Activated CD4-positive, alpha-beta T cell treated with anti-CD3 and anti-CD28 coated beads for 36 hours (primary cell): ENCODE measurements at regions not wholly inside any gene's neighbourhood (a gene's known extent, or its start where the extent isn't known, plus 50 kb on each side); places are given as distances from the start of the nearest gene placed in this dataset.
"Not testable (repeated sequence)": the region's sequence is repeated elsewhere in the genome, so short reads cannot be mapped to it uniquely, and the experiment has no call there.

Experiments
- ATAC-seq: fragments of 200-7000 bp; cut with Tn5 transposase; one replicate; pipeline ENCODE4 v1.10.0; 2021; ENCODE audit warnings: mild to moderate bottlenecking, moderate library complexity
- CTCF ChIA-PET: fragments of 350-600 bp; sonication (Branson Sonifier 250); formaldehyde crosslinking; loops from one replicate; lab custom pipeline; 2021; ENCODE audit warnings: antibody characterized with exemption; lab: Charles Lee
- POLR2A ChIA-PET: fragments of 350-600 bp; sonication (Branson Sonifier 250); formaldehyde crosslinking; loops from one replicate; lab custom pipeline; 2021; ENCODE audit warnings: antibody characterized with exemption, inconsistent platforms; lab: Charles Lee
- DNase-seq: peaks from one replicate; pipeline ENCODE4 v3.0.0-alpha.2; 2020
- H3K27ac Mint-ChIP-seq: one replicate; pipeline ENCODE4 v1.8.0; 2021; ENCODE audit warnings: mixed read lengths
- H3K27me3 Mint-ChIP-seq: one replicate; pipeline ENCODE4 v1.8.0; 2021; ENCODE audit warnings: mixed read lengths
- H3K36me3 Mint-ChIP-seq: one replicate; pipeline ENCODE4 v1.8.0; 2021; ENCODE audit warnings: low read depth, mixed read lengths
- H3K4me1 Mint-ChIP-seq: one replicate; pipeline ENCODE4 v1.8.0; 2021; ENCODE audit warnings: mixed read lengths
- H3K4me3 Mint-ChIP-seq: one replicate; pipeline ENCODE4 v1.8.0; 2021; ENCODE audit warnings: mild to moderate bottlenecking, moderate library complexity, mixed read lengths
- H3K9me3 Mint-ChIP-seq: one replicate; pipeline ENCODE4 v1.8.0; 2021; ENCODE audit warnings: low read depth, mixed read lengths
- intact Hi-C, 2 experiments: fragments of 100-400 bp; cut with DNase I in 1 of 2; cut with micrococcal nuclease in 1 of 2; formaldehyde crosslinking; loops; one replicate each; pipeline versions ENCODE4 v1.14.2 to v1.15.1; 2022 to 2024; cut with DNase I, micrococcal nuclease

DNA sequence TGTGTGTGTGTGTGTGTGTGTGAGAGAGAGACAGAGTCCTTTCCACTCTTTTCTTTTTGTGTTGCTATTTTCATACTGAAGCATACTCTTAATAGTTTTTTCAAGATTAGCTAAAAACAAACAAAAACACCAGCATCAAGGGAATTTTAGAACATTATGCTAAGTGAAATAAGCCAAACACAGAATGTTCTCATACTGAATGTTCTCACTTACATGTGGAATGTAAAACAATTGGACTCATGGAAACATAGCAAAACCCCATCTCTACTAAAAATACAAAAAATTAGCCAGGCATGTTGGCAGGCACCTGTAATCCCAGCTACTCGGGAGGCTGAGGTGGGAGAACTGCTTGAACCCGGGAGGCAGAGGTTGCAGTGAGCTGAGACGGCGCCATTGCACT is 193.4 kb downstream of the XPNPEP1 start:
- H3K4me3 Mint-ChIP-seq, CTCF ChIA-PET, POLR2A ChIA-PET, intact Hi-C loops, DNase-seq, H3K9me3 Mint-ChIP-seq, H3K4me1 Mint-ChIP-seq, H3K27ac Mint-ChIP-seq, H3K36me3 Mint-ChIP-seq, H3K27me3 Mint-ChIP-seq, ATAC-seq: not testable (repeated sequence)

DNA sequence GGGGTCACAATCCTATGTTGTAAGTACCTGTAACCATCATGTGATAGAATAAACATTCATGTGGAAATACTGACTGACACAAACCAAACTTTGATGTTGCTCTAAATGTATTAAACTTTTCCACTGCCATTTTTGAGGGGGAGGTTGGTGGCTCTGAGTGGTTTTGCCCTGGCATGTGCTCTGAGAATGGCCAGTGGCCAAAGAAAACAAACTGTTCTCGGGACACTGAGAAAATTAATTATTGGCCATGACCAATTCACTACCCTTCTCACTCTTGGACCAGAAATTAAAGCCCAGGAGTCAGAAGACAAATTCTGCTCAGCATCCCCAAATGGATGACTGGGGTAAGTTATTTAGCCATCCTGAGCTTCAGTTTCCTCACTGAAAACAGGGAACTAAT is 195.9 kb downstream of the XPNPEP1 start:
- H3K27me3 Mint-ChIP-seq, result peaks cover 2% of the 10 kb centered on the region
- H3K9me3 Mint-ChIP-seq, result peaks cover 1% of the 10 kb centered on the region
- ChIA-PET CTCF (no interaction called here), POLR2A (no interaction called here)
- H3K4me1 Mint-ChIP-seq, result no peaks in the 10 kb centered on the region
- H3K27ac Mint-ChIP-seq, result no peak overlapping the region
- no peak overlapping the region for H3K4me3 Mint-ChIP-seq
- ATAC-seq (no peak), DNase-seq (no peak)
- H3K36me3 Mint-ChIP-seq, result no peaks in the 10 kb centered on the region
- intact Hi-C loops, result no loop called here

DNA sequence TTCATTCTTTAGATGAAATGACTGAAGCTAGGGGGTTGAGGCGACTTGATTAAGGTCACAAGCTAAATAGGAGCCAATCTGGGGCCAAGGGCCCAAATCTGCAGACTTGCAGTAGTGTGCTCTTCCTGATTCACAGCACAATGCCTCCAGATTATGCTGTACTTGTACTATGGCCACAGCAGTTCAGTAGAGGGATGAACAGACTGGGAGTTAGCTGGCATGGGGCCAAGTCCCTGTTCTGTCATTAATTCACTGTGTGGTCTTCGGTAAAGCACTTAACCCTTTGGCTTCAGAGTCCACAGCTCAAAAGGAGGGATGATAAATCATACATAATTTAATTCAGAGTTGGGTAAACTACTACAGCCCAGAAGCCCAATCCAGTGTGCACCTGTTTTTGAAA is 196.8 kb downstream of the XPNPEP1 start:
- ChIA-PET POLR2A (no interaction called here), CTCF (interaction anchor here (0.7 kb wide), 1 partner anchor 242 kb away, joined by 3 read pairs; no protein-coding TSS in a partner anchor)
- DNase-seq (no peak), ATAC-seq (no peak)
- H3K27ac Mint-ChIP-seq, result no peak overlapping the region
- no peak overlapping the region for H3K4me3 Mint-ChIP-seq
- intact Hi-C loops, result no loop called here
- H3K4me1 Mint-ChIP-seq, result no peaks in the 10 kb centered on the region
- peaks cover 2% of the 10 kb centered on the region for H3K27me3 Mint-ChIP-seq
- no peaks in the 10 kb centered on the region for H3K36me3 Mint-ChIP-seq
- peaks cover 1% of the 10 kb centered on the region for H3K9me3 Mint-ChIP-seq

DNA sequence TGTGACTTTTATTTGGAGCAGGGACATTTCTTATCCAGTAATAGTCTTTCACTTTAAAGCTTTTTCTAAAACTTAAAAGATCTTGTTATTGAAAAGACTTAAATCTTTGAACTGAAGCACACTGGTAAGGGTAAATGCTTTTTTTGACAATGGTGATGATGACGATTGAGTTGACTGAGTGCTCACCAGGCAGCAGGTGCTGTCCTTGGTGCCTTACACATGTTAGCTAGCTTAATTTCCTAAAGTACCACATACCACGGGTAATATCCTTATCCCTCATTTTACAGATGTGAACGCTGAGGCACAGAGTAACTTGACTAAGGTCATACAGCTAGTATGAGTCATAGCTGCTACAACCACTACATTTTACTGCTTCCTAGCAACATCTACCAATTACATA is 200.0 kb downstream of the XPNPEP1 start:
- peaks cover 2% of the 10 kb centered on the region for H3K27me3 Mint-ChIP-seq
- no peak overlapping the region for H3K4me3 Mint-ChIP-seq
- CTCF ChIA-PET, result no interaction called here
- H3K36me3 Mint-ChIP-seq, result no peaks in the 10 kb centered on the region
- no peak for DNase-seq
- no peak overlapping the region for H3K27ac Mint-ChIP-seq
- no peaks in the 10 kb centered on the region for H3K4me1 Mint-ChIP-seq
- H3K9me3 Mint-ChIP-seq, result peaks cover 1% of the 10 kb centered on the region
- POLR2A ChIA-PET, result no interaction called here
- ATAC-seq, result no peak
- intact Hi-C loops, result no loop called here

DNA sequence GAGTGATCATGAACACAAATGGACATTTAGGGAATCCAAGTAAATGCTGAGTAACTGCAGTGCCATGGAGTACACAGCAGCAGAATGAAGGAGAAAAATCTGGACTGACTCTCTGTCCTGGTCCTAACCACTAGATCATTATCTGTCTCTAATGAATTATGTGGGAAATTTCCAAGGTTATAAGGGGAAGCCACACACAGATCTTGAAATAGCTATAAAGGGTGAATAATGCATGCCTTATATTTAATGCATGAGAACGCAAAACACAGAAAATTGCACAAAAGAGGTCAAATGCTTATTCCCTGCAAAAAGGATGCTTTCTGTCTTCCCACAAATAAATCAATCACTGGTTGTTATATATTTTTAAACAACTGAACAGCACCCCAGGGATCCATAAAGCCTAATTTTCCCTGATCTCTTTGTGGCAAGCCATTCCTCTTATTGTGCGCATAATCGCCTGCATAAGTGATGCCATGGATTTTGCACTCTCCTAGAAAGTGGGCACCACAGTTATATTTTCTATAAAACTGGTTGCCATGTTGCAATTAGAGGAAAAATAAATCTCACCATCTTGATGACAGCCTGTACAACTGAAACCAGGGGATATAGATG is 201.8 kb downstream of the XPNPEP1 start:
- Mint-ChIP-seq H3K27ac (no peak overlapping the region), H3K27me3 (peaks cover 2% of the 10 kb centered on the region), H3K9me3 (peaks cover 1% of the 10 kb centered on the region), H3K36me3 (no peaks in the 10 kb centered on the region), H3K4me3 (no peak overlapping the region), H3K4me1 (no peaks in the 10 kb centered on the region)
- CTCF ChIA-PET, result interaction anchor here (0.7 kb wide), 1 partner anchor 131 kb away, joined by 3 read pairs; no protein-coding TSS in a partner anchor
- POLR2A ChIA-PET, result no interaction called here
- ATAC-seq (no peak), DNase-seq (no peak)
- intact Hi-C loops, result no loop called here

DNA sequence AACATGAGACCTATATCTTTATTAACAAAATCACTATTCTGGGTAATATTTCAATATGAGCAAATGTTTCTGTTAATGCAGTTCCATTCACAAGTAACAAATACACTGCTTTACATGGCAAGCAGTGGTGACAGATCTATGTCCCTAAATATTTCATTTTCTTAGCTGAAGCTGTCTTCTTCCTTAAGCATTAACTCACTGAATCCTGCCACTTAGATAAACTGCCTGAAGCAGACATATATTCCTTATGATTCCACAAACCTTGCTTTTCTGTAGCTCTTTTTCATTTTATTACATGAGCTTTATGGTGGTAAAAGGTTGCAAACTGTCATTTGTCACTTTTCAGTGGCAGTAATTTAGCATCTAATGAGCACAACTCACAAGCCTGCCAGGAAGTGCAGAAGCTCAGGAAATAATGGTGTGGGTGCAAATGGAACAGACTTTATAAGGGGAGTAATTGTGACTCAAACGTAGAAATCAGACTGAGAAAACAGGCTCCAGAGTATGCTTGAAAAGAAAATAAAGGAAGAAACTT is 217.2 kb downstream of the XPNPEP1 start:
- intact Hi-C loops, result no loop called here
- H3K27me3 Mint-ChIP-seq, result no peaks in the 10 kb centered on the region
- POLR2A ChIA-PET, result no interaction called here
- DNase-seq (no peak), ATAC-seq (no peak)
- H3K4me3 Mint-ChIP-seq, result no peak overlapping the region
- no peaks in the 10 kb centered on the region for H3K4me1 Mint-ChIP-seq
- CTCF ChIA-PET, result no interaction called here
- H3K27ac Mint-ChIP-seq, result no peak overlapping the region
- peaks cover 8% of the 10 kb centered on the region for H3K9me3 Mint-ChIP-seq
- H3K36me3 Mint-ChIP-seq, result no peaks in the 10 kb centered on the region

DNA sequence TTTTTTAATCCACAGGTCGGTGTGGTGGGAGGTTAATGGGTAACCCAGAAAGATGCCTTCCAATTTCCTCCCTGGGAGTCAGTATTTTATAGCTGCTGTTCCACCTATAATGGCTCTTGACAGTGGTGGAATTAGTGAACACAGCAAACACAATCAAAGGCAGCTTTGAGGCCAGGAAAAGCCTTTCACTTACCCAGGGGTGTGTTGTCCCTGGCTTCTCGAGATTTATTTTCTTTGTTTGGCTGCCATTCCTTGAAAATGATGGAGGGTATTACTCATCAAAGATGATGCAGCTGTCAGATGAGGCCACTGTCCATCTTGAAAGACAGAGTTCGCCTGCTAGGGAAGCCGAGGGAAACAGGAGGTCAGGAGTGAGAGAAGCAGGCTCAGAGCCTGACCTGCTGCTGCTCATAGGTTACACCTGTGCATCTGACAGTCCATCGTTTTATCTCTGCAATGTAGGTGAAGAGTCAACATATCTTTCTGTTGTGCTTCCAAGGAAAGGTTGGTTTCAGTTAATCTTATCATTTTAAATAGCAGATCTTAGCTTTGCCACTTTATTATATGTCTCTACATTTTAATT is 221.6 kb downstream of the XPNPEP1 start:
- Mint-ChIP-seq H3K27ac (no peak overlapping the region), H3K9me3 (no peaks in the 10 kb centered on the region), H3K4me3 (no peak overlapping the region), H3K36me3 (no peaks in the 10 kb centered on the region), H3K27me3 (no peaks in the 10 kb centered on the region), H3K4me1 (no peaks in the 10 kb centered on the region)
- POLR2A ChIA-PET, result no interaction called here
- DNase-seq (no peak), ATAC-seq (no peak)
- intact Hi-C loops, result no loop called here
- CTCF ChIA-PET, result interaction anchor here (0.7 kb wide), 1 partner anchor 80 kb away, joined by 3 read pairs; no protein-coding TSS in a partner anchor

DNA sequence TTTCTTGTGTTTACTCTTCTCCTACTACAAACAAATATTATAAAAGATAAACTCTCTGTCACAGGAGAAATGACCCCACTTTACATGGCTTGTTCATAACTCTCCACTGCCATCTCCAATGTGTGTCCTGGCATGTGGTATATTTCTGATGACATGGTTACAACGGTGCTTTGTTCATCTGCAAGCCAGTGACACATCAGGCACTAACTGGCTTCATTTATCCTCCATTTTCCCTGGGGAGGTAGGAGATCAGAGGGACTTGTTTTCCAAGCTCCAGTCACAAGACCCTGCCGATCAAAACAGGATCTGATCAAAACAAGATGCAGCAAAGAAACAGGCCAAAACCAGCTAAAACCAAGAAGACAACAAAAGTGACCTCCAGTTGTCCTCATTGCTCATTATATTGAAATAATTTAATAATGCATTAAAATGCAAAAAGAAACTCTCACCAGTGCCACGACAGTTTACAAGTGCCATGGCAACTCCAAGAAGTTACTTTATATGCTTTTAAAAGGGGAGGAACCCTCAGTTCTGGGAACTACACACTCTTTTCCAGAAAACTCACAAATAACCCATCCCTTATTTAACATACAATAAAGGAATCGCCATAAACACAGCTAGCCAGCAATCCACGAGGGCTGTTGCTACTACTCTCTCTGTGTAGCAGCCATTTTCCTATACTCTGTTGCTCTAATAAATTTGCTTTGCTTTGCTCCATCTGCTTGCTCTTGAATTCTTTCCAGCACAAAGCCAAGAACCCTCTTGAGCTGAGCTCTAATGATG is 224.2 kb downstream of the XPNPEP1 start:
- H3K27me3 Mint-ChIP-seq, result no peaks in the 10 kb centered on the region
- ATAC-seq (no peak), DNase-seq (no peak)
- H3K4me3 Mint-ChIP-seq, result no peak overlapping the region
- no peaks in the 10 kb centered on the region for H3K4me1 Mint-ChIP-seq
- ChIA-PET POLR2A (no interaction called here), CTCF (interaction anchor here (0.6 kb wide), 1 partner anchor 200 kb away, joined by 3 read pairs; no protein-coding TSS in a partner anchor)
- intact Hi-C loops, result no loop called here
- no peaks in the 10 kb centered on the region for H3K9me3 Mint-ChIP-seq
- H3K36me3 Mint-ChIP-seq, result no peaks in the 10 kb centered on the region
- H3K27ac Mint-ChIP-seq, result no peak overlapping the region

DNA sequence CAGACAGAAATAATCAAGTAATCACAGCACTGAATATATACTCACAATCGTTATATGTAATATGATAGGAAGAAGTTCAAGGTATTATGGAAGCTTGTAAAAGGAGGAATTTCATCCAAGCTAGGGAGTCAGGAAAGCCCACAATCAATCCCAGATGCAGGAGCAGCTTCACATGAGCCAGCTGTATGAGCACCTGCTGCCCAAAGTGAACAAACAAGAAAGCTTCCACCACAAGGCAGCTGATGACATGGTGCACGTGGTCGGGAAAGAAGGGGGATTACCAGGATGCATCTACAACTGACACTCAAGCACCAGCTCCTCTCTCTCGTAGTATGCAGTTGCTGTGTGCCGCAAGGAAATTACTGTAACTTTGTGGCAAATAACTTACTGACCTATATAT is 225.2 kb downstream of the XPNPEP1 start:
- CTCF ChIA-PET, result interaction anchor here (0.7 kb wide), 1 partner anchor 89 kb away, joined by 3 read pairs; no protein-coding TSS in a partner anchor
- no peak for ATAC-seq
- H3K9me3 Mint-ChIP-seq, result no peaks in the 10 kb centered on the region

DNA sequence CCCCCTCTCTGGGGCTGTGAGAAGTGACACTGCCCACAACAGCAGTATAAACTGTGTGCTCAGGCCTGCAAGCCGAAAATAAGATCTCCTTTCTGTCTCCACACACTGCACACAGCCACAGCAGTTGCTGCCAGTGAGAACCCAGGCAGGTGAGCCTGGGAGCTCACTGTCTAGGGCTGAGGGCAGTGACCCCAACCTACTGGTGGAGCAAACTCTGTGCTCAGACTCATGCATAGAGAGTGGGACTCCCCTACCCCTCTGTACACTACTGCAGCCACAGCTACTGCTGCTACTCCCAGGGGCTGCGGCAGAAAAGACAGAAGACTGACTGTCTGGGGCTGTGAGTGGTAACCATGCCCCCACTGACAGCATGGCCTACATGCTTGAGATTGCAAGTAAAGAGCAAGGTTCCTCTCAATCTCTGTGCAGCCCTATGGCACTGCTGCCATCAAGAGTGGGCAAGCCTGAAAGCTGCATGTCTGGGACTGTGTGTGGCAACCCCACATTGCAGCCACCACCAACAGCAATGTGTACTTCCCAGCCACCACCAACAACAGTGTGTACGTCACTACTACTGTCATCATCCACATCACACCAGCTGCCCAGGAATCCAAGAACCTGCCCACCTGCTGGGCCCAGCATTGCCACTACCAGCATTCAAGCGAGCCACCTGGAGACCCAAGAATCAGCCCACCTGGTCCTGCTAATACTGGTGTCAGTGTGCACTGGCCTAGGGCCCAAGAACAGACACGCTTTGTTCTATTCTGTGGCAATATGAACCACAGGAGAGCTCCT is 226.1 kb downstream of the XPNPEP1 start:
- Mint-ChIP-seq H3K4me1 (no peaks in the 10 kb centered on the region), H3K9me3 (no peaks in the 10 kb centered on the region), H3K27me3 (no peaks in the 10 kb centered on the region), H3K27ac (no peak overlapping the region), H3K4me3 (no peak overlapping the region), H3K36me3 (no peaks in the 10 kb centered on the region)
- ATAC-seq (no peak), DNase-seq (no peak)
- intact Hi-C loops, result no loop called here
- ChIA-PET CTCF (interaction anchor here (0.7 kb wide), 1 partner anchor 90 kb away, joined by 3 read pairs; no protein-coding TSS in a partner anchor), POLR2A (no interaction called here)

More for the DNA sequence above, 225.2 kb downstream of the XPNPEP1 start:
- Mint-ChIP-seq H3K36me3 (no peaks in the 10 kb centered on the region), H3K4me3 (no peak overlapping the region), H3K27ac (no peak overlapping the region), H3K27me3 (no peaks in the 10 kb centered on the region), H3K4me1 (no peaks in the 10 kb centered on the region)
- intact Hi-C loops, result no loop called here
- DNase-seq, result no peak
- POLR2A ChIA-PET, result no interaction called here

DNA sequence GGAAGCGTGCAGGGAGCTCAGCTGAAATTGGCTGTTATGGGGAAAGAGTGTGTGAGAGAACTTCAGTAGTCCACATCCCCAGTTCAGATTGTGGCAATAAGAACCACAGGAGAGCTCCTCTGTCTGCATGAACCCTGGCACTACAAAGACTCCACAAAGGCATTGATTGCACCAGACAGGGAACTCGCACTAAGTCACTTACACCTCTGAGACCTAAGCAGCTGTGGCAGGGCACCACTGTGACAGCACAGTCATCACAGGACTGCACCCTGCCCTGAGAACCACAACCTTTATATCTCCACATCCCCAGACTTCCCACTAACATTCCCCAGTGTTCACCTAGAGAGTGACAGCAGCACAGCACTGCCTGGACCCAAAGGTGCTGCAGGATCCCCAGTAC is 226.8 kb downstream of the XPNPEP1 start:
- ChIA-PET POLR2A (no interaction called here), CTCF (no interaction called here)
- Mint-ChIP-seq H3K36me3 (no peaks in the 10 kb centered on the region), H3K27me3 (no peaks in the 10 kb centered on the region), H3K4me1 (no peaks in the 10 kb centered on the region), H3K9me3 (no peaks in the 10 kb centered on the region), H3K27ac (no peak overlapping the region), H3K4me3 (no peak overlapping the region)
- ATAC-seq, result no peak
- intact Hi-C loops, result no loop called here
- no peak for DNase-seq
